ENCODE measurements at regions not wholly inside any gene's neighbourhood (a gene's known extent, or its start where the extent isn't known, plus 50 kb on each side); places are given as distances from the start of the nearest gene placed in this dataset.

GRCh38 chr3:113096188-113096892, 105.6 kb downstream of the GTPBP8 start:
- peak; percentile 64 for DNase-seq (ENCODE audit: low read depth)

GRCh38 chr3:113097960-113098447, 107.2 kb downstream of the GTPBP8 start:
- DNase-seq (ENCODE audit: low read depth), result peak; percentile 87

- no peak for DNase-seq (ENCODE audit: low read depth)
Observed at GRCh38 chr3:113100063-113100462, 109.3 kb downstream of the GTPBP8 start.

- no peak for DNase-seq (ENCODE audit: low read depth)
Observed at GRCh38 chr3:113103588-113103987, 107.8 kb upstream of the BOC start.

- no peak for DNase-seq (ENCODE audit: low read depth)
Observed at GRCh38 chr3:113104357-113105092, 106.8 kb upstream of the BOC start.

GRCh38 chr3:113105093-113105449, 106.3 kb upstream of the BOC start:
- DNase-seq (ENCODE audit: low read depth), result no peak

- no peak for DNase-seq (ENCODE audit: low read depth)
Observed at GRCh38 chr3:113105966-113106660, 105.2 kb upstream of the BOC start.

- no peak for DNase-seq (ENCODE audit: low read depth)
Observed at GRCh38 chr3:113110267-113110666, 101.1 kb upstream of the BOC start.

GRCh38 chr3:113111011-113111707, 100.2 kb upstream of the BOC start:
- no peak for DNase-seq (ENCODE audit: low read depth)

GRCh38 chr3:113113361-113113760, 98.0 kb upstream of the BOC start:
- no peak for DNase-seq (ENCODE audit: low read depth)

GRCh38 chr3:113117511-113118234, 93.7 kb upstream of the BOC start:
- no peak for DNase-seq (ENCODE audit: low read depth)

GRCh38 chr3:113118336-113118735, 93.0 kb upstream of the BOC start:
- DNase-seq (ENCODE audit: low read depth), result no peak

- no peak for DNase-seq (ENCODE audit: low read depth)
Observed at GRCh38 chr3:113124256-113124830, 87.0 kb upstream of the BOC start.

GRCh38 chr3:113125951-113126350, 85.4 kb upstream of the BOC start:
- no peak for DNase-seq (ENCODE audit: low read depth)

GRCh38 chr3:113128386-113129015, 82.9 kb upstream of the BOC start:
- peak; percentile 12 for DNase-seq (ENCODE audit: low read depth)

- no peak for DNase-seq (ENCODE audit: low read depth)
Observed at GRCh38 chr3:113129168-113129567, 82.2 kb upstream of the BOC start.

- DNase-seq (ENCODE audit: low read depth), result peak; percentile 84
Observed at GRCh38 chr3:113132571-113132996, 78.8 kb upstream of the BOC start.

- no peak for DNase-seq (ENCODE audit: low read depth)
Observed at GRCh38 chr3:113133140-113133539, 78.2 kb upstream of the BOC start.

GRCh38 chr3:113136071-113136470, 75.3 kb upstream of the BOC start:
- DNase-seq (ENCODE audit: low read depth), result peak; percentile 27

- no peak for DNase-seq (ENCODE audit: low read depth)
Observed at GRCh38 chr3:113136544-113136943, 74.8 kb upstream of the BOC start.
